CD4-positive, alpha-beta T cell treated with Interleukin-4 for 1 hour (primary cell): ENCODE measurements at regions not wholly inside any gene's neighbourhood (a gene's known extent, or its start where the extent isn't known, plus 50 kb on each side); places are given as distances from the start of the nearest gene placed in this dataset.
"Not testable (repeated sequence)": the region's sequence is repeated elsewhere in the genome, so short reads cannot be mapped to it uniquely, and the experiment has no call there.

ENCODE experiments used
- DNase-seq, 2 donors: peaks; one replicate each; pipeline ENCODE4 v3.0.0-alpha.2; 2020 to 2022

DNA sequence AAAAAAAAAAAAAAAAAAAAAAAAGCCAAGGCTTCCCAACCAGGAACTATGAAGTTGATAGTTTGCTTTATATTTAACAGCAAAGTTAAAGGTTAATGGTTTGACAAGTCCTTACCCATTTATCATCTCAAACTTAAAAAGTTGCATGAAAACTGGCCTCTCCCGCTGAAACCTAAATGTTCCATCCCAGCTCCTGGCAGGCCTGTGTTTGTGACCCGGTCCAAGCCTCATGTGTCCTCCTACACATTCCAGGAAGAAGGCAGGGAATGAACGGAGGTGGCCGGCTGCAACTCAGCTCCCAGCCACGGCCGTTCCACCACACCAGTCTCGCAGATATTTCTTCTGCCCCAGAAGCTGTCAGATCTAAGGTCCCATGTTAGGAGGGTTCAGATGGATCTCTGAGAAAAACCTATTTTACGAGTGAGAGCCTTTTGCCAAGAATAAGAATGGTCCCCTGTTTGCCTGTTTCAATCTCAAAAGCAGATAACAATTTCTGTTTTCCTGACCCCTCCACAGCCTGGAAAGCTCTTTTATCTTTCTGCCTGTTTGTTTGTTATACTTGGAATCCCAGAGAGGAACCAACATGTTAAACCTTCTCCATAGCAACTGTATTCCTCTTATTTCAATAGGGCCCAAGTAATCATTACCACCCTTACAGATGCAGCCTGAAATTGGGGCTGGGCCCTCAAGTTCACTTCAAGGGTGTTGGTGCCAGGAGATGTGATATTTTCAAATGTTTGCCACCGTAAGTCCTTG lies 56.5 kb downstream of the KCTD12 start:
- no peak for DNase-seq

DNA sequence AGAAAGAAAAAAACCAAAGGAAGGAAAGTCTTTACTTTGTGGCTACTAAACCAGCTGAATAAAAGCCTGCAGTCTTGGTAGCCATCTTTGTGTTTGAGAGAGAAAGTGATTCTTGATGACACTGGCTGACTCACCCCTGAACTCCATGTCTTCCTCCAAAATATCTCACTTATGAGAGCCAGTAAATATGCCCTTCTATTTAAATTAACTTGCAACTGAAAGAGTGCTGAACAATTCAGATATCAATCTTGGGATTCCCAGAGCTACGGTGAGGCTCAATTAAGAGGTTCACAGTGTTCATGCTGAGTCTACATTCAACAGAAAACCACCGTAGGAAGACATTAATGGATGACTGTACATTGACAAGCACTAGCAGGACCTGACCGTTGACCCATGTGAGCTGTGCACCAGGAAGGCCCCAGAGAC lies 57.9 kb downstream of the KCTD12 start:
- no peak for DNase-seq

GRCh38 chr13:76826527-76826926 lies 59.7 kb downstream of the KCTD12 start:
- DNase-seq = no peak

DNA sequence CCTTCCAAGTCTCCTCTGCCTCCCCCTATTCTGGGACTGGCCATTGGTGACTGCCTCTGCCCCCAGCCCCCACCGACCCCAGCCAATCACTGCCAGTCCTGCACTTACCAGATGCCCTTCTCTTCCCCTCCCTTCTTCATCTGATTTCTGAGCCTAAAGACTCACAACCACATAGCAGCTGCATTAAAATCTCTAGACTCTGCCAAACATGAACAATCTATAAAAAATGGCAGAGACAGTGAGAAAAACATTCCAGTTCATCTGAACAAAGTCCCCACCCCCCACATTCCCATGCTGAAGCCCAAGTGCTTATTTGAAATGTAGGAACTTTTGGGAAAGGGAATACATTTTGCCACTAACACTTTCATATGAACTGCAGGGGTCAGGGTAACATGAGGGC lies 60.8 kb downstream of the KCTD12 start:
- no peak for DNase-seq

GRCh38 chr13:76823969-76824368 lies 62.2 kb downstream of the KCTD12 start:
- no peak for DNase-seq

DNA sequence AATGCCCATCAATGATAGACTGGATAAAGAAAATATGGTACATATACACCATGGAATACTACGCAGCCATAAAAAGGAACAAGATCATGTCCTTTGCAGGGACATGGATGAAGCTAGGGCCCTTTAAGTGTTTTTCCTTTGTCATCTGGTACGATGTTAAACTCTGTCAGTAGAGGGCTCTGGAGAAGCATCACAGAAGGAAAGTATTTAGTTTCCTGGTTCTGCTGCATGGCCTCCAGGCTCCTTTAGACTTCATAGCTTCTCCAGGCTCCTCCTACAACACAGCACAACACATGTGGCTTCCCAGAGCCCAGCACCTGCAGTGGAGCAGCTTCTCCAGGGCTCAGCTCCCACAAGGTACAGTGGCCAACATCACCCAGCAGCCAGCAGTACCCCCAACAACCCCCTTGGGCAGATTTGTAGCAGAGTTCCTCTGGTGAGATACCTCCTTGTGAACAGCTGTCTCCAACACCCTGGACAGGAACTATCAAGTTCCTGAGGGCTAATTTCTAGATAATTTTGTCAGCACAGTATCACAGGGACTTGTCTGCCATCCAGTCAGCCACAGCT lies 63.4 kb downstream of the KCTD12 start:
- DNase-seq = peak in 1 of 2 donors; percentile 27

- not testable (repeated sequence) for DNase-seq
These were observed 65.0 kb downstream of the KCTD12 start for GRCh38 chr13:76821222-76821621.

GRCh38 chr13:76820759-76821158 lies 65.4 kb downstream of the KCTD12 start:
- no peak for DNase-seq

DNA sequence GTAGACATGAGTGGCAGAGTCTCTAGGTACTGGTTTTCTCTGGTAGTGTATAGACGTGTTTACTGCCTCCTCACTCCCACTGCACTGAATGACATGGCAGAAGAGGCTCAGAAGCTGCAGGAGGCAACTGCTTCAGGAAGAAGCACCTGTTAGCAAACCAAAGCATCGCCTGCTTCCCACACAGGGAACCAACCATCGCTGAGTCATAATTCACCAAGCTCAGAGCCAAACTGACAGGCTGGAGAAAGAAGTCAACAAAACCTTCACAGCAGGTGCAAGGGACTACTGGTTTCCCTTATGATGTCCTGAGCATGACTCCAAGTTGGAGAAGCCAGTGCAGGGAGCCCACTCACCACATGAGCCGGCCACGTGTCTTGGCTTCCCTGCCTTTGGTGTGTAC lies 69.8 kb downstream of the KCTD12 start:
- no peak for DNase-seq

- no peak for DNase-seq
These were observed 70.9 kb downstream of the KCTD12 start for GRCh38 chr13:76815344-76815743.

DNA sequence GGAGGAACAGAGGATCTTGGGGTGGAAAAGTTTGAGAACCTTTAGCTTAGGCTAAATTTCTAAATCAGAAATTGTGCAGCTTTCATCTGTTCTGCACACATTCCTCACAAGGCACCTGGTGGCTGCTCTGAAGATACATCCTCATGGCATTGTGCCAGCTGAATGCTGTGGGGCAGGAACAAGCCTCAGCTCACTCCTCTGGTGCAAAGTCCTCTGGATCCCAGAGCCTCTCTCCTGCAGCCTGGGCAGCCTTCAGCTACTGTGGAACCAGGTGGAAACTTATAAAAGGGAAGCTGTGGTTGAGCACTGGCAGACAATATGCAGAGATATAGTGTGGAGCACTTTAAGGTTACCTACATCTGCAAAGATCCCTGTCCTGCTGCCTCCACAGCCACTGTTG lies 72.3 kb downstream of the KCTD12 start:
- DNase-seq = no peak

DNA sequence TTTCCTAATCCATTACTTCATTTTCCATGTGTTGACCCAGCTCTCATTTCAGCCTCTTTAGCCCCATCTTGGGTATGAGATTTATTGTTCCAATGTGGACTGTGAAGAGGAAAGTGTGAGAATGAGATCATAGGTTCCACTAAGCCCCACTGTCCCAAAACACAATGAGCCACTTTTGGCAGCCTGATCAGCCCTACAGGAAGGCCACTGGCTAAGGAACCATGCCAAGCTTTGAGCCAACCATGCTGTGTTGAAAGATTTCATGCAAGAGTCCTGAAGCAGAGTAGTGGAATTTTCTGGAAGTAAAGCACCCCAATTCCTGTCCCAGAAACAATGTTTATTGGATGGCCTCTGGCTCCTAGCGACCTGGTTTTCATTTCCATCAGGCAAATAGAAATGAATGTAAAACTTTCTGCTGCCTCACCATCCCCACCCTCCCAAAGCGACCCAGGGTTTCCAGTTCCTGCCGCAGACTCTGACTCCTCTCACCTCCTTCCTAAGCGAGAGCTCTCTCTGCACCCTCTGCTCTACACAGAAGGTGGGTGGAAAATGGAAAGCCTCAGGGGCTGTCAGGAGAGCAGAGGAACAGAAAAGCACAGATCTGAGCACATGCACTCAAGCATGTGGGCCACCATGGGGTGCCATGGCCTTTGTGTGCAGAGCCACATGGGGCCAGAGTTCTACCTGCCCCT lies 73.1 kb downstream of the KCTD12 start:
- no peak for DNase-seq

DNA sequence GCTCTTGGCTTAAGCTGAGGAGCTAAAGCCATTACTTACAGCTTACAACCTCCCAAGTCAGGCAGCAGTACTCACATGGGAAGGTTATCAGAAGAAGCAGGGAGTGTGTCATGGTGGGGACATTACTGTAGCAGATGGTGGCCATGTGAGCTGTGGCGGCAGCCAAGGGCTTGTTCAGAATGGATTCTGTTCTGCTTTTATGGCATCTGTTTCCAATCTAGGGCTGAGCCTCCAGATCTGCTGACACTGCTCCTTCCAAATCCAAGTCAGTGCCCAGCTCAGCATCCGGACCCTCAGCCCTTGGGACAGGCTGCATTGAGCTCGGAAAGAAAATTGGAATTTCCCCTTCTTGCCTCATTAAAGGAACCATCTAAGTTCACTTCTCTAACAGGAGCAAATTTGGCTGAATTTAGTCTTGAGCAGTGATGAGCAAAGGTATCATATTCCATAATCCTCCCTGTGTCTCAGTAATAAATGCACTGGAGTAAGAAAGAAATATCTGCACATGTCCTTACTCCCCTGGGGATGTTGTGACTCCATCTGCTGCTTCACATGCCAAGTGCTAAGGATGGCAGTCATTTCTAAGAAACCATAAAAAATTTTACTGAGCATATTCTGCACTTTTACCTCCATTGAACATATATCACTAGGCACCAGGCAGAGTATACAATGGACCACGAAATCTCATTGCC lies 73.9 kb downstream of the KCTD12 start:
- DNase-seq = no peak

DNA sequence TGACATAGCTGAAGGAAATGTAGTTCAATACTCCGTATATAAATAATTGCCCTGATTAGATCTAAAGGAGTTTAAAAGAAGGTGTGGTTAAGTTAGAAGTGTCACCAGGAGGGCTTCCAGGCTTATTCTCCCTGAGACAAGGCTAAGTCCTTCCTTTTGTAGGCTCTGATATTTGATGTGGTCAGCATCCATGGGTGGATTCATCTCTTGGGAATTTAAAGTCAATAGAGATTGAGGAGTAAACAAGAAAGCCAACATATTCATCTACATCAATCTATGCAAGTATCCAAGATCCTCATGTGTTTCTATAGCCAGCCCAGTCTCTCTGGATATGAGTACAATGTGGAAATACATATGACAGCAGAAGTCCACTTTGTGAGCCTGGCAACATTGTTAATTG lies 76.8 kb downstream of the KCTD12 start:
- DNase-seq = no peak

DNA sequence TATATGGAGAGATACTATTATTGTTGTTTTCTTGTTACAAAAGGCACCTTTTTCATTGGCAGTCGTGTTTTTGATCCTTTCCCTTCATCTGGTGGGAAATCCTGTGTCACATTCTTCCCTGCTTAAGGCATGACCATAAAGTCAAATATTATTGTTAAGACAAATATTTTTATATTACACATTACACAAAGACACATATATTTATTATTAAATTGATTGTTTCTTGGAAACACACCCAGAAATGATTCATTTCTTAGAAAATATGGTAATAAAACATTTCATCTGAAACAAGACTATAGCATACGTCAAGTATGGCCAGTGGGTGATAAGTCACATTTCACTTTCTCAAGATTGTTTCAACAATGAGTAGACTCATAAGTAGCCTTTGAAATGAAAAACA lies 77.3 kb downstream of the KCTD12 start:
- no peak for DNase-seq

GRCh38 chr13:76804801-76805200 lies 81.4 kb downstream of the KCTD12 start:
- DNase-seq = no peak

GRCh38 chr13:76803831-76804230 lies 82.4 kb downstream of the KCTD12 start:
- DNase-seq = no peak

- DNase-seq = no peak
These were observed 85.3 kb downstream of the KCTD12 start for GRCh38 chr13:76800943-76801342.

GRCh38 chr13:76799696-76800095 lies 86.5 kb downstream of the KCTD12 start:
- DNase-seq = peak in 1 of 2 donors; percentile 14

- peak in 1 of 2 donors; percentile 55 for DNase-seq
These were observed 88.2 kb downstream of the KCTD12 start for GRCh38 chr13:76798037-76798436.

GRCh38 chr13:76797361-76797760 lies 88.8 kb downstream of the KCTD12 start:
- DNase-seq = no peak

- DNase-seq = no peak
These were observed 89.4 kb downstream of the KCTD12 start for GRCh38 chr13:76796851-76797250.
